NCI-H460 (cell line): ENCODE measurements at regions not wholly inside any gene's neighbourhood (a gene's known extent, or its start where the extent isn't known, plus 50 kb on each side); places are given as distances from the start of the nearest gene placed in this dataset.
A peak's percentile ranks its signal among the peaks of the same experiment; 100 is the strongest.

ENCODE experiments used
- DNase-seq: peaks from one replicate; pipeline ENCODE4 v3.0.0-alpha.2; 2016; ENCODE audit warnings: low read depth; ENCODE audit errors: extremely low read depth

- no peak for DNase-seq
Measured at GRCh38 chr7:118072893-118073674, 110.9 kb upstream of the LSM8 start.

GRCh38 chr7:118075936-118076335 lies 108.0 kb upstream of the LSM8 start:
- no peak for DNase-seq

- no peak for DNase-seq
Measured at GRCh38 chr7:118076564-118076963, 107.4 kb upstream of the LSM8 start.

GRCh38 chr7:118078015-118078414 lies 105.9 kb upstream of the LSM8 start:
- no peak for DNase-seq

GRCh38 chr7:118079369-118079768 lies 104.6 kb upstream of the LSM8 start:
- DNase-seq, result no peak

- DNase-seq, result peak; percentile 4
Measured at GRCh38 chr7:118080947-118081346, 103.0 kb upstream of the LSM8 start.

GRCh38 chr7:118082506-118082905 lies 101.5 kb upstream of the LSM8 start:
- no peak for DNase-seq

- no peak for DNase-seq
Measured at GRCh38 chr7:118085000-118085399, 99.0 kb upstream of the LSM8 start.

- no peak for DNase-seq
Measured at GRCh38 chr7:118087126-118087525, 96.8 kb upstream of the LSM8 start.

- no peak for DNase-seq
Measured at GRCh38 chr7:118094044-118094443, 89.9 kb upstream of the LSM8 start.

- peak; percentile 8 for DNase-seq
Measured at GRCh38 chr7:118104812-118105441, 79.0 kb upstream of the LSM8 start.

GRCh38 chr7:118109607-118110006 lies 74.4 kb upstream of the LSM8 start:
- peak; percentile 66 for DNase-seq

GRCh38 chr7:118110178-118110925 lies 73.6 kb upstream of the LSM8 start:
- DNase-seq, result no peak

GRCh38 chr7:118111347-118111746 lies 72.6 kb upstream of the LSM8 start:
- DNase-seq, result no peak

GRCh38 chr7:118114175-118114574 lies 69.8 kb upstream of the LSM8 start:
- DNase-seq, result no peak

GRCh38 chr7:118129041-118129795 lies 54.7 kb upstream of the LSM8 start:
- DNase-seq, result no peak

- DNase-seq, result no peak
Measured at GRCh38 chr7:118132764-118133163, 51.2 kb upstream of the LSM8 start.
